HG02588 (cell line): ENCODE measurements at regions not wholly inside any gene's neighbourhood (a gene's known extent, or its start where the extent isn't known, plus 50 kb on each side); places are given as distances from the start of the nearest gene placed in this dataset.

ENCODE experiments used
- ATAC-seq: cut with Tn5 transposase; IDR thresholded peaks from one replicate; pipeline ENCODE4 v1.9.1; 2021; ENCODE audit warnings: mild to moderate bottlenecking, moderate library complexity; ENCODE audit not compliant: unreplicated experiment

DNA sequence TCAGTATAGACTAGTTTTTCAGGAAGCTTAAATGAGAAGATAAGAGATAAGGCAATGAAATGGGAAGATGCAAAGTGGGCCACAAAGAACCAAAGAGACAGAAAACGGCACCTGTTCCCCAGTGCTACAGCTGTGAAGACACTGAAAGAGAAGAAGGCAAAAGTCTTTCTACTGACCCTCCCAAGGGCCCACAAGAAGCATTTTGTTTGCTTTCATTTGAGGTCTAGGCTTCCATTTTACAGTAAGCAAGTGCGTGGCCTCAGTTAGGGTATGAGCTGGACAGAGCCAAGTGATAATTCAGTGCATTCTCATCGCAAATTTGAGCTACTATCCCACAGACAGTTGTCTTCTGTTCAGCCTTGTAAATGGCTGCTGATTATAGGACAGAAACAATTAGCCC is 53.4 kb upstream of the STK17B start:
- no peak for ATAC-seq

DNA sequence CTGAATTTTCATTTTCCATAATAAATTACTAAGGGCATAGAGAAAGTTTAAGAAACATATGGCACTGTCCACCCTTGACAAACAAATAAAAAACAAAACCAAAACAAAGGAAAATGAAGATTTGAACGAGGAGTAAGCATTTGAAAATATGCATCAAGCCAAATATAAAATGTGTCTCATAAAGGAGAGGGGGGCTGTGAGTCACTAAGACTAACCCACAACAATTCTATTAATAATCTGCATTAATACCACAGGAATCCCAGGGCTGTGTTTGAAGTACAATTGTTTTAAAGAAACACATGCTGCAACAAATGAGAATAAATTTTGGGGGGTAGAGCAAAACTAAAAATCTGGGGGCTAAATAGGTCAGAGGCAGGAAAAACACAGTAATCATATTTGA is 53.8 kb upstream of the STK17B start:
- ATAC-seq: no peak

- ATAC-seq: no peak
Observed at GRCh38 chr2:196226058-196226706, 54.8 kb upstream of the STK17B start.

- ATAC-seq: no peak
Observed at GRCh38 chr2:196226707-196227065, 55.3 kb upstream of the STK17B start.

GRCh38 chr2:196229013-196229412 is 57.6 kb upstream of the STK17B start:
- no peak for ATAC-seq

DNA sequence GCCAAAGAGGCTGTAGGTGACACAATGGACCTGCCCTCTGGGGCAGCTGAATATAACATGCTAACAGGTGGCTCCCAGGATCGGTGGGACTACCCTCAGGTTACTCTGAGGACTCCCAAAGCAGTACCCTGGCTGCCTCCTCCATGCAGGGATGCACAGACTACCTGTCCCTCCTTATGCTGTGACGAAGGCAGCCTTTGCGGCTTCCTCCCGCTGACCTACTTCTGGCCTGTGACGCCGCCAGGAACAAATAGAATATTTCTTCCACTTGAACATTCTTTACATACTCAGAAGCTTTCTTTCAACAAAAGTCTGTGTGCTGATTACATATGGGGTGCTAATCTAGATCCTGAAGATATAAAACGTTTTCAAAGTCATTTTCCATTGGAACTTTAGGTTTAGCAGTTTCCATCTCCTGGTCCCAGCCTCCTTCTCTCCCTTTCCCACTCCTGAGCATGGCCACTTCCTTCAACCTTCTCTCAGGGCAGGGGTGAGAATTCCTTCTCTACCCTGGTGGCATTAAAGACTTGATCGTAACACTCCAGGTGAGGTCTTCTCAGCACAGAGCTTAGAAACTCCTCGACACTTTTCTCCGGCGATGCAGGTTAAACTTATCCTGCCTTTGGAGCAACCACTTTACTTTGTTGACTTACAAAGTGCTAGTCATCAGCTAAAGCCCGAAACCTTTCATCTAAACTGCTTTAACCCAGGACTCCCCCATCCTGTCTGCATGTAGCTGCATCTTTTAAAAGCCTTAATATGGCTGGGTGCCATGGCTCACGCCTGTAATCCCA is 58.9 kb upstream of the STK17B start:
- ATAC-seq: no peak

- peak; percentile 8 for ATAC-seq
Observed at GRCh38 chr2:196233021-196233804, 61.8 kb upstream of the STK17B start.

DNA sequence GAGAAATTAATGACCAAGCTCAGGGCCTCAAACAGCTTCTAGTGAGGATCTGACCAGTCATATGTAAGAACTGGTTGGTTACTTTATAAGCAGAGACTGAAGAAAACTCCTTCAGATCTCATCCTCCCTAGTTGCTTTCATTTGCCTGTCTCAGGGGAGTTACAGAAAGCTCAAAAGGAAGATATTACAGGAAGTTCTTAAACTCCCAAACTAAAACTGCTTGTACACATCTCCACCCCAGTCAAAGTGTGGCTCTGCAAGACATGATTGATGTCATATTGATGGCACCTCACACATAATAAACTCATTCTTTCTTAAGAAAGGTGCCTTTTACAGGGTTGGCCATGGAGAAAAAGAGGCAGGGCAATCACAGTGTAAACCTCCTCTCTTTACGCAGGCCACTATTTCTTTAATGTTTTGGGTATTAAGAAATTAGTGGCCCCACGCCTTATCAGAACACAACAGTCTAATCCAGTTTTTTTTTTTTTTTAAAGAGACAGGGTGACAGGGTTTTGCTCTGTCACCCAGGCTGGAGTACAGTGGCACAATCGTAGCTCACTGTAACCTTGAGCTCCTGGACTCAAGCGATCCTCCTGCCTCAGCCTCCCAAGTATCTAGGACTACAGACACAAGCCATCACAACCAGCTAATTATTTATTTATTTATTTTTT is 62.6 kb upstream of the STK17B start:
- ATAC-seq: peak; percentile 80

GRCh38 chr2:196234672-196235071 is 63.3 kb upstream of the STK17B start:
- peak; percentile 43 for ATAC-seq

DNA sequence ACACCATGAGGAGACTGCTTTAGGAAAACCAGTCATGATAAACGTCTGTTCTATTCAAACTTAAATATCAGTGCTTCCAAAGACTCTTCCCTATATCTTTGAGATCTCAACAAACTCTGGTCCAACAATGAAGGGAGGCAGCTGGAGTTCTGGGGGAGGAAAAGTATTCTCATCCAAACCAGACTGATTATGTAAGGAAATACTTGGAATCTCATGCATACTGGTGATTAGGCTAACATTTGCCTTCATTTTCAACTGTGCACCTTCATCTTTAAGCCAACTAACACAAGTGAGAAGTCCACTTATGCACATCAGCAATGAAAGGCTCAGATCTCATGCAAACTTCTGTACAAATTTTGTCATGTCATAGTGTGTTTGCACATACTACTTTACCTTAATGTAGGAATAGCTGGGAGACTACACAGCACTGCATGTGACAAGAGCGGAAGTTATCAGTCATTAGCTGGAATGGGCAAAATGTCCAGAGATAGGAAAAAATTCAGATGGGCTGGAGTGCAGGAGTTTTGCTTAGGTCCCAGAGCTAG is 67.5 kb upstream of the STK17B start:
- ATAC-seq: no peak

GRCh38 chr2:196239622-196240587 is 68.5 kb upstream of the STK17B start:
- peak; percentile 84 for ATAC-seq

- ATAC-seq: no peak
Observed at GRCh38 chr2:196241175-196241574, 69.8 kb upstream of the STK17B start.

GRCh38 chr2:196242131-196242620 is 70.8 kb upstream of the STK17B start:
- ATAC-seq: peak; percentile 86

DNA sequence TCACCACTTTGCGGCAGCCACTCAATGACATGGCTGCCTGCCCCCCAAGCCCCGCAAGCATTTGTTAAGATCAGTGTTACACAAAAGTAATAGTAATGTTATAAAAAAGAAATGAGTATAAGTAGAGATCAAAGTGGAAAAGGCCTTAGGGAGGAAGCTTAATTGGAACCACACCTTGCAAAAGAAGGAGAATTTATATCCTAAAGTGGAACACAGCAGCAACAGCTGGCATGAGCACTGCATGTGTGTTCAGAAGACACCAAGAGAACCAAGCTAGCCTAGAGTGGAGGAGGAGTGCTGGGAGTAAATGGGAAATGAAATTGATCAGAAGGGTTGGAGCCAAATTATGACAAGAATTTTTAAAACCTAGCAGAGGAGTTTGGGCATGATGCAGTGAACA is 73.1 kb upstream of the STK17B start:
- ATAC-seq: no peak

GRCh38 chr2:196244966-196245365 is 73.6 kb upstream of the STK17B start:
- no peak for ATAC-seq

GRCh38 chr2:196245378-196246140 is 74.2 kb upstream of the STK17B start:
- no peak for ATAC-seq

DNA sequence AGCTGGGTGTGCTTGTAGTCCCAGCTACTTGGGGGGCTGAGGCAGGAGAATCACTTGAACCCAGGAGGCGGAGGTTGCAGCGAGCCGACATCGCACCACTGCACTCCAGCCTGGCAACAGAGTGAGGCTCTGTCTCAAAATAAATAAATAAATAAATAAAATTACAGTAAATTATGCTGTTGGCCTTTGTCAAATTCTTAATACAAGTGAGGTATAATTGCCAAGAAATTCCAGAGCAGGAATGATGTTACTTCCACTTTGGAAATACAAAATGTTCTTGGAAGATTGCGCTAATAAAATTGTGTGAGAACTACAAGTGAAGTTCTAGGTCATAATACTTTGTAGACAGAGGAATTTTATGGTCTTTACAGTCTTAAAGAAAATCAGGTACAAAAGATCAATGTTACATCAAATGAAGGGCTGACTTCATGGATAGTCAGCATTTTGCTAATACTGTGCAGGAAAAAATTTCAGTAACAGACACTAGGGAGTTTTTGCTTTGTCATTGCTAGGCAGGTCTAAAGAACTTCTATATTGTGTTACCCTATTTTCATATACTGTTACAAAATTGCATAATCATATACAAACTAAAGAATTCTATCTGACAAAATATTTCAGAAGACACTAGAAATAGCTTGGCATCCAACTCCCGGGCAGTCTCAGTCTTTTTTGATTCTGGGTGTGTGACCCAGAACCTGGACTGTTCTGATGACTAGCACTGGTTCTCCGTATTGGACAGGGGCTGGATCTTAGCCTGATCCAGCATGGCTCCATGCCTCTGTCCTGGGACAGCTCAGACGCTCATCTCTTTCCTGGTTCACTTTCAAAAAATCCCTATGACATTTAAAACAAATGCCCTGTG is 76.0 kb upstream of the STK17B start:
- no peak for ATAC-seq

DNA sequence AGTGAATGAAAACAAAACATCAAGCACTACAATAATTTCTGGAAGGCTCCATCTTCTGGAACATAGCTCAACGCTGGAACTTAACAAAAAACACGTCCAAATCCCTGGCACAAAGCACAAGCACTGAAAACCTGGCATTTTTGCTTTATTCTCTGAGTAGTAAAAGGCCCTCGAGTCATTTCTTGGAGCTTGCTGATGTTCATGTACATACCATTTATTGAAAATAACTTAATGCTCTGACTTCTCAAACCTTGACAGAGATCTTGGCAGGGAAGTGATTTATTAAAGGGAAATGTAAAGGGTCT is 76.5 kb upstream of the STK17B start:
- ATAC-seq: no peak
